Caco-2 (cell line): ENCODE measurements at regions not wholly inside any gene's neighbourhood (a gene's known extent, or its start where the extent isn't known, plus 50 kb on each side); places are given as distances from the start of the nearest gene placed in this dataset.

Experiments used
- BruUV-seq: library from RNA; stranded (reverse); fragments of 400-500 nt; replicated peaks from 2 replicates; lab custom pipeline; 2021; lab: Mats Ljungman, UMichigan
- CTCF ChIA-PET: fragments of 300-600 bp; sonication (Branson Sonifier 250); formaldehyde crosslinking; loops from one replicate; lab custom pipeline; 2022; ENCODE audit warnings: antibody characterized with exemption; lab: Charles Lee
- POLR2A ChIA-PET: fragments of 300-600 bp; sonication (Branson Sonifier 250); formaldehyde crosslinking; loops from one replicate; lab custom pipeline; 2022; ENCODE audit warnings: antibody characterized with exemption; lab: Charles Lee
- DNase-seq, 2 experiments: peaks; one replicate each; pipeline versions ENCODE4 v3.0.0 to v3.0.0-alpha.2; 2020 to 2022
- H3K27me3 ChIP-seq: replicated peaks from 2 replicates; pipeline ENCODE4 v1.6.0; 2011; ENCODE audit warnings: low read length; ENCODE audit not compliant: control insufficient read depth, insufficient read depth
- H3K36me3 ChIP-seq: 2 replicates; pipeline ENCODE4 v1.5.1; 2011; ENCODE audit warnings: low read length; ENCODE audit not compliant: control insufficient read depth, insufficient read depth
- H3K4me1 ChIP-seq: fragments of 250-450 bp; sonication (Bioruptor Pico); 2 replicates; pipeline ENCODE4 v1.5.1; 2020; ENCODE audit warnings: mild to moderate bottlenecking
- H3K4me3 ChIP-seq: 2 replicates; pipeline ENCODE4 v1.5.1; 2011; ENCODE audit warnings: low read depth, mild to moderate bottlenecking, control low read depth, low read length
- H3K9me3 ChIP-seq: fragments of 250-450 bp; sonication (Bioruptor Pico); 2 replicates; pipeline ENCODE4 v1.5.1; 2020; ENCODE audit warnings: mild to moderate bottlenecking, moderate library complexity
- H3K27ac Mint-ChIP-seq: one replicate; pipeline ENCODE4 v1.8.0; 2022; ENCODE audit warnings: mixed read lengths; ENCODE audit not compliant: unreplicated experiment
- H3K27me3 Mint-ChIP-seq: one replicate; pipeline ENCODE4 v1.8.0; 2022; ENCODE audit warnings: mixed read lengths; ENCODE audit not compliant: insufficient read depth, unreplicated experiment
- H3K36me3 Mint-ChIP-seq: one replicate; pipeline ENCODE4 v1.8.0; 2022; ENCODE audit warnings: mild to moderate bottlenecking, mixed read lengths; ENCODE audit not compliant: insufficient read depth, unreplicated experiment
- H3K4me1 Mint-ChIP-seq: one replicate; pipeline ENCODE4 v1.8.0; 2022; ENCODE audit warnings: low read depth, mixed read lengths; ENCODE audit not compliant: unreplicated experiment
- H3K4me3 Mint-ChIP-seq: one replicate; pipeline ENCODE4 v1.8.0; 2022; ENCODE audit warnings: mild to moderate bottlenecking, moderate library complexity, mixed read lengths; ENCODE audit not compliant: unreplicated experiment
- H3K9me3 Mint-ChIP-seq: one replicate; pipeline ENCODE4 v1.8.0; 2022; ENCODE audit warnings: mixed read lengths; ENCODE audit not compliant: unreplicated experiment
- intact Hi-C: fragments of 100-400 bp; cut with micrococcal nuclease; formaldehyde crosslinking; loops from one replicate; pipeline ENCODE4 v1.10.0; 2022; ENCODE audit not compliant: unreplicated experiment
- TF ChIP-seq, protein P1 (sequence below), 2 experiments: fragments of 200-600 bp in 1 of 2; IDR thresholded peaks; 1 replicate in 1 of 2; 2 replicates in 1 of 2; pipeline versions ENCODE4 v1.5.1 to v1.8.0; 2011 to 2022; ENCODE audit warnings: antibody characterized with exemption in 1 of 2, control low read depth in 1 of 2, inconsistent platforms in 1 of 2, low read depth in 1 of 2, low read length in 1 of 2, mild to moderate bottlenecking in 1 of 2, moderate library complexity in 1 of 2; ENCODE audit not compliant: insufficient read depth in 1 of 2, severe bottlenecking in 1 of 2, unreplicated experiment in 1 of 2

DNA sequence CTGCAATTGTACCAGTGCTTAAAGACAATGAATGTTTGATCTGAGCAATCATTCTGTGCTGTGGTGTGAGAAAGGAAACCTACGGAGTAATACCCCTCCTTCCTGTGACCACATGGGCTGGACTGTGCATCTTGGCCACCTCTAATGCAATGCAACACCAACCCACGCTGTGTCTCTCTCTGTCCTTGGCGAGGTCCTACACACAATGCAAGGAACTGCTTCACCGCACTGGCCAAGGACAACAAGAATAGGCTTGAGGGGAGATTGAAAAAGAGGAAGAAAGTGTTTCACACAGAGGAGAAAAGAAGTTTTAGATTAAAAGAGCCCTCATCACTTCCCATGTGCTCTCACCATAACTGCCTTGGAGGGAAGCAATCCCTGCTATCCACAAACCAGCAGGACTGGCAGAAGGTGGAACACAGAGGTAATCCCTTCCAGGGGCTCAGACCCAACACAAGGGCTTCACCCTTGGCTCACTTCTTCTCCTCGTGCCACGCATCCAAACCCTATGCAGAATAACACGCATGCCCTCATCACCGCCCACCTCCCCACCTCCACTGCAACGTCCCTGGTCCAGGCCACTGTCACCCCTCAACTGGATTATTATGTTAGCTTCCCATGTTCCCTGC lies 112.5 kb upstream of the ERG start:
- DNase-seq = no peak
- Histone ChIP-seq H3K36me3 (no peaks in the 10 kb centered on the region), H3K4me3 (no peak overlapping the region), H3K9me3 (no peaks in the 10 kb centered on the region), H3K27me3 (no peaks in the 10 kb centered on the region), H3K4me1 (no peaks in the 10 kb centered on the region)
- TF ChIP-seq, protein P1, sequence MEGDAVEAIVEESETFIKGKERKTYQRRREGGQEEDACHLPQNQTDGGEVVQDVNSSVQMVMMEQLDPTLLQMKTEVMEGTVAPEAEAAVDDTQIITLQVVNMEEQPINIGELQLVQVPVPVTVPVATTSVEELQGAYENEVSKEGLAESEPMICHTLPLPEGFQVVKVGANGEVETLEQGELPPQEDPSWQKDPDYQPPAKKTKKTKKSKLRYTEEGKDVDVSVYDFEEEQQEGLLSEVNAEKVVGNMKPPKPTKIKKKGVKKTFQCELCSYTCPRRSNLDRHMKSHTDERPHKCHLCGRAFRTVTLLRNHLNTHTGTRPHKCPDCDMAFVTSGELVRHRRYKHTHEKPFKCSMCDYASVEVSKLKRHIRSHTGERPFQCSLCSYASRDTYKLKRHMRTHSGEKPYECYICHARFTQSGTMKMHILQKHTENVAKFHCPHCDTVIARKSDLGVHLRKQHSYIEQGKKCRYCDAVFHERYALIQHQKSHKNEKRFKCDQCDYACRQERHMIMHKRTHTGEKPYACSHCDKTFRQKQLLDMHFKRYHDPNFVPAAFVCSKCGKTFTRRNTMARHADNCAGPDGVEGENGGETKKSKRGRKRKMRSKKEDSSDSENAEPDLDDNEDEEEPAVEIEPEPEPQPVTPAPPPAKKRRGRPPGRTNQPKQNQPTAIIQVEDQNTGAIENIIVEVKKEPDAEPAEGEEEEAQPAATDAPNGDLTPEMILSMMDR (IDR thresholded peaks at IDR 0.05; ENCODE audit: insufficient read depth in 1 of 2, low read depth in 1 of 2, low read length in 1 of 2, severe bottlenecking in 1 of 2, unreplicated experiment in 1 of 2) = no peak
- H3K27ac Mint-ChIP-seq = no peak overlapping the region
- ChIA-PET POLR2A (no interaction called here), CTCF (no interaction called here)
- intact Hi-C loops = no loop called here
- H3K4me1 Mint-ChIP-seq = no peaks in the 10 kb centered on the region
- BruUV-seq = no TSS peak
- H3K4me3 Mint-ChIP-seq = no peak overlapping the region
- no peaks in the 10 kb centered on the region for H3K9me3 Mint-ChIP-seq
- no peaks in the 10 kb centered on the region for H3K36me3 Mint-ChIP-seq
- peaks cover 15% of the 10 kb centered on the region for H3K27me3 Mint-ChIP-seq

DNA sequence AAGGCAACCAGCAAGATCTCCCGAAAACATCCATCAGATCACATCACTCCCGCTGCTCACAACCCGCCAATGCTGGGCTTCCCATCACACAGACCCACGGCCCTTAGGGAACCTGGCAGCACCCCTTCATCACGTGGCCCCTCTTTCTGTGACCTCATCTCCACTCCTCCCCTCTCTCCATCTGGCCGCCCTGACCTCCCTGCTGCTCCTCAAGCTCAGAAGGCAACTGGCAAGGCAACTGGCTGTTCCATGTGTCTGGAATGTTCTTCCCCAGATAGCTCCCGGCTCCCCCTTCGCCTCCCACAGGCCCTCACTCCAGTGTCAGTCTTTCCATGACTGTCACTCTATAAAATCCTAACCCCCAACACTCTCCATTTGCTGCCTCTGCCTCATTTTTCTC lies 113.0 kb upstream of the ERG start:
- no peaks in the 10 kb centered on the region for H3K4me1 Mint-ChIP-seq
- TF ChIP-seq, protein P1 (IDR thresholded peaks at IDR 0.05; ENCODE audit: insufficient read depth in 1 of 2, low read depth in 1 of 2, low read length in 1 of 2, severe bottlenecking in 1 of 2, unreplicated experiment in 1 of 2) = no peak
- H3K27me3 Mint-ChIP-seq = peaks cover 17% of the 10 kb centered on the region
- Histone ChIP-seq H3K27me3 (no peaks in the 10 kb centered on the region), H3K4me3 (no peak overlapping the region), H3K36me3 (no peaks in the 10 kb centered on the region), H3K9me3 (no peaks in the 10 kb centered on the region), H3K4me1 (no peaks in the 10 kb centered on the region)
- no TSS peak for BruUV-seq
- H3K4me3 Mint-ChIP-seq = no peak overlapping the region
- POLR2A ChIA-PET = no interaction called here
- no peak for DNase-seq
- CTCF ChIA-PET = no interaction called here
- no peak overlapping the region for H3K27ac Mint-ChIP-seq
- no peaks in the 10 kb centered on the region for H3K9me3 Mint-ChIP-seq
- intact Hi-C loops = no loop called here
- H3K36me3 Mint-ChIP-seq = no peaks in the 10 kb centered on the region

DNA sequence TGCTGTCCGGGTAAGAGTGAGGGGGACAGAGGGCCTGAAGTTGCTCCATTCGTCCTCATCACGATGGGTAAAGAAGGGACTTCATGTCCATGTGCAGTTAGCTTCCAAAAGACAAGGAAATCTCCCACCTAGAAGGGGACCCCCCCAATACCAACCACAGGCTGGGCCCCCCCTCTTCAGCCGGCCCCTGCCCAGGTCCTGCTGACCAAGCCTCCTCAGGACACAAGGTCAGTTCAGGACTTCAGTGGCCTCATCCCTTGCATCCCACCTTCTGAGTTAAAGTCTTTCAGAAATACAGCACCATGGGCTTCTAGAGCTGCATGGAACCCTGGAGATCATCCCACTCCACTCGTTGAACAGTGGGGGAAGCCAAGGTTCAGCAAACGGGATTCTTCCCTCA lies 115.4 kb upstream of the ERG start:
- intact Hi-C loops = no loop called here
- Mint-ChIP-seq H3K27ac (no peak overlapping the region), H3K4me1 (no peaks in the 10 kb centered on the region), H3K4me3 (no peak overlapping the region), H3K27me3 (peaks cover 17% of the 10 kb centered on the region), H3K9me3 (no peaks in the 10 kb centered on the region), H3K36me3 (no peaks in the 10 kb centered on the region)
- H3K4me3 ChIP-seq = no peak overlapping the region
- TF ChIP-seq, protein P1 (IDR thresholded peaks at IDR 0.05; ENCODE audit: insufficient read depth in 1 of 2, low read depth in 1 of 2, low read length in 1 of 2, severe bottlenecking in 1 of 2, unreplicated experiment in 1 of 2) = no peak
- no peaks in the 10 kb centered on the region for H3K4me1 ChIP-seq
- ChIA-PET POLR2A (no interaction called here), CTCF (no interaction called here)
- no peak for DNase-seq
- no TSS peak for BruUV-seq
- H3K9me3 ChIP-seq = no peaks in the 10 kb centered on the region
- no peaks in the 10 kb centered on the region for H3K36me3 ChIP-seq
- no peaks in the 10 kb centered on the region for H3K27me3 ChIP-seq
